AG04450 (cell line): ENCODE measurements at regions not wholly inside any gene's neighbourhood (a gene's known extent, or its start where the extent isn't known, plus 50 kb on each side); places are given as distances from the start of the nearest gene placed in this dataset.
"Not testable (repeated sequence)": the region's sequence is repeated elsewhere in the genome, so short reads cannot be mapped to it uniquely, and the experiment has no call there.

Experiments used
- CTCF ChIA-PET: fragments of 300-600, 350-600 bp; formaldehyde crosslinking; extraction: SDS; loops from one replicate; lab custom pipeline; 2022; ENCODE audit warnings: antibody characterized with exemption, inconsistent platforms; lab: Charles Lee
- POLR2A ChIA-PET: fragments of 350-600 bp; formaldehyde crosslinking; extraction: SDS; loops from one replicate; lab custom pipeline; 2021; ENCODE audit warnings: antibody characterized with exemption, inconsistent platforms; lab: Yijun Ruan, JAX
- DNase-seq: peaks from one replicate; pipeline ENCODE4 v3.0.0-alpha.2; 2011; ENCODE audit warnings: low read depth, low spot score
- H3K27ac ChIP-seq: one replicate; pipeline ENCODE4 v1.5.1; 2012; ENCODE audit warnings: low read depth, low read length, control low read depth
- H3K27me3 ChIP-seq: one replicate; pipeline ENCODE4 v1.6.0; 2012; ENCODE audit warnings: low read length; ENCODE audit not compliant: control insufficient read depth, insufficient read depth
- H3K4me3 ChIP-seq: 2 replicates; pipeline ENCODE4 v1.5.1; 2011; ENCODE audit warnings: mild to moderate bottlenecking, low read depth, low read length, control low read depth
- H3K9me3 ChIP-seq: 2 replicates; pipeline ENCODE4 v1.5.1; 2012; ENCODE audit warnings: low read length; ENCODE audit not compliant: control insufficient read depth, insufficient read depth
- CTCF ChIP-seq: IDR thresholded peaks from 2 replicates; pipeline ENCODE4 v1.5.1; 2011; ENCODE audit warnings: low read depth, low read length, control low read depth, inconsistent platforms

- no peak overlapping the region for H3K27ac ChIP-seq
- ChIA-PET CTCF (no interaction called here), POLR2A (no interaction called here)
- no peak for DNase-seq
- H3K9me3 ChIP-seq: peaks cover 66% of the 10 kb centered on the region
- no peak overlapping the region for H3K4me3 ChIP-seq
- TF ChIP-seq CTCF: no peak
- no peaks in the 10 kb centered on the region for H3K27me3 ChIP-seq
Observed at GRCh38 chr7:153408360-153409335, 643.5 kb upstream of the DPP6 start.

- H3K27me3 ChIP-seq, CTCF ChIA-PET, POLR2A ChIA-PET, DNase-seq, H3K4me3 ChIP-seq, H3K27ac ChIP-seq: not testable (repeated sequence)
- H3K9me3 ChIP-seq: peaks cover 61% of the 10 kb centered on the region
Observed at GRCh38 chr7:153409567-153410342, 642.4 kb upstream of the DPP6 start.

GRCh38 chr7:153410997-153411642 is 641.1 kb upstream of the DPP6 start:
- CTCF ChIA-PET, H3K4me3 ChIP-seq, H3K27me3 ChIP-seq, H3K27ac ChIP-seq, DNase-seq, POLR2A ChIA-PET: not testable (repeated sequence)
- H3K9me3 ChIP-seq: peaks cover 56% of the 10 kb centered on the region

GRCh38 chr7:153412114-153412823 is 639.9 kb upstream of the DPP6 start:
- H3K27me3 ChIP-seq, H3K27ac ChIP-seq, H3K4me3 ChIP-seq, POLR2A ChIA-PET, DNase-seq, CTCF ChIA-PET: not testable (repeated sequence)
- peaks cover 56% of the 10 kb centered on the region for H3K9me3 ChIP-seq

GRCh38 chr7:153412824-153413198 is 639.4 kb upstream of the DPP6 start:
- H3K27ac ChIP-seq, H3K27me3 ChIP-seq, H3K4me3 ChIP-seq, CTCF ChIA-PET, DNase-seq, POLR2A ChIA-PET: not testable (repeated sequence)
- peaks cover 56% of the 10 kb centered on the region for H3K9me3 ChIP-seq

GRCh38 chr7:153413199-153413539 is 639.0 kb upstream of the DPP6 start:
- DNase-seq: no peak
- peaks cover 58% of the 10 kb centered on the region for H3K9me3 ChIP-seq
- ChIA-PET CTCF (no interaction called here), POLR2A (no interaction called here)
- no peak overlapping the region for H3K4me3 ChIP-seq
- TF ChIP-seq CTCF: no peak
- no peaks in the 10 kb centered on the region for H3K27me3 ChIP-seq
- H3K27ac ChIP-seq: no peak overlapping the region
